A549 (cell line): ENCODE measurements at regions not wholly inside any gene's neighbourhood (a gene's known extent, or its start where the extent isn't known, plus 50 kb on each side); places are given as distances from the start of the nearest gene placed in this dataset.

ENCODE experiments used
- CTCF ChIP-seq: fragments of >200 bp; sonication (Bioruptor Twin); formaldehyde crosslinking; IDR thresholded peaks from 3 replicates; pipeline ENCODE4 v1.5.1; 2016
- HOXB5 ChIP-seq: fragments of 250-450 bp; sonication (Bioruptor Pico); IDR thresholded peaks from 2 replicates; pipeline ENCODE4 v1.5.0; 2020; ENCODE audit warnings: mild to moderate bottlenecking, moderate library complexity
- POLR2A ChIP-seq: IDR thresholded peaks from 2 replicates; pipeline ENCODE4 v1.6.1; 2012; ENCODE audit warnings: mild to moderate bottlenecking, low read length

GRCh38 chr4:158371158-158371557 is 150.5 kb upstream of the RXFP1 start:
- TF ChIP-seq CTCF: no peak
- TF ChIP-seq POLR2A: no peak
- TF ChIP-seq HOXB5 (CRISPR knock-in tag): no peak
